Stimulated activated CD4-positive, alpha-beta T cell treated with anti-CD3 and anti-CD28 coated beads, Interleukin-4, amount 100 ng/mL, for 4 hours (primary cell): ENCODE measurements at regions not wholly inside any gene's neighbourhood (a gene's known extent, or its start where the extent isn't known, plus 50 kb on each side); places are given as distances from the start of the nearest gene placed in this dataset.

Experiments used
- DNase-seq, 2 experiments: peaks; one replicate each; pipeline ENCODE4 v3.0.0-alpha.2; 2020

DNA sequence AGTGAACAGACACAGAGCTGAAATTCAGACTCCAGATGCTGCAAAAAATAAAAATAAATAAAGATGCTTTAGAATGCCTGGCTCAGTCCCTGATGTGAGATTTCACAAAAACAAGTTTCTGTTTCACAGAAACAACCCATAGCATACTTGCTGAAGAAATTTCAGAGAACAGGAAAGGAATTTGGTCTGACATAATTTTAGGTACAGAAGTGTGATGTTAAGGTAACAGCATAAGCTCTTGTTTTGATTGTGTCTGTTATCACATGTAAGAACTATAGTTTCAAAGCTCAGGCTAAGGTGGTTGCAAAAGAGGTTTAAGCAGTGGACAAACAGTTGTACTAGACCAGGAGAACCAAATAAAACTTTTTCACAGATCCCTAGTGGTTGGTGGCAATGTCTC is 152.1 kb downstream of the PTGER3 start:
- no peak for DNase-seq

DNA sequence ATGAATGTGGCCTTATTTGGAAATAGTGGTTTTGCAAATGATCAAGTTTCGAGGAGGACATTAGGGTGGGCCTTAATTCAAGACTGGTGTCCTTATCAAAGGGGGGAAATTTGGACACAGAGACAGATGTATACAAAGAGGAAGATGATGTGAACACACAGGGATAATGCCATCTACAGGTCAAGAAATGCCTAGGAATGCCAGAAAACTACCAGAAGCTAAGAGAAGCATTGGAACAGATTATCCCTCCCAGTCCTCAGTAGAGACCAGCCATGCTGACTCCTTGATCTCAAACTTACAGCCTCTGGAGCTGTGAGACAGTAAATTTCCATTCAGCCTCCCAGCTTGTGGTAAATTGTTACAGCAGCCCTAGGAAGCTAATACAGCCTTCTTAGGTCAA is 151.4 kb downstream of the PTGER3 start:
- no peak for DNase-seq

DNA sequence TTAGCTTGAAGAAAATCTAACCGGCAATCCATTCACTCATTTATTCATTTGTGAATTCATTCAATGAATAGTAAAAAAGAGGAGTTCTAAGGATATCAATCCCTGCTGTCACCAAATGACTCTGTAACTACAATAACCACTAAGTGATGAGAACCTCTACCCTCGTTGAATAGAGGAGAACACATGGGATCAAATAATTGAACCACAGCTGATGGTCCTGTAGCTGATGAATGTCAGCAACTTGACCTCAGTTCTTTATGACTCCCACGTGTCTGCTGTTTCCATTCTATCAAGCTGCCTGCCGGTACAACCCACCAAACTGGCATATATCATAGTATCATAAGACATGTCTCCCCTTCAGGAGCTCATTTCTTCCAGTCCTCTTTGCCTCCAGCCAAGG is 150.3 kb downstream of the PTGER3 start:
- no peak for DNase-seq

DNA sequence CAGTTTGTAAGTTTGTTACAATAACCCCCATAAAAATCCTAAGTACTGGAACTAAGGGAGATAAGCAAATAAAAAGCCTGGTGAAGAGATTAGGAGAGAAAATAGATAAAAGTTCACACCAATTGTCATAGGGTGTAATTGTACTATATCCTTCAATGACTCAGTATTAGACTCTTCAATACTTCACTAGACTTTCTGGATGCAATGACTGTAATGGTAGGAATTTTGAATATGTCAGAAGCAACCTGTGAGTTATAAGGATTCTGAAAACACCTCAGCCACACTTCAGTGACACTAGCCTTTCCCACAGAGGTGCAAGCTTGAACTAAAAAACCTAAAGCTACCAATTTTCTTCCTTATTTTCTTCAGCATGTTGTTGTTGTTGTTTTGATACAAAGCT is 147.9 kb downstream of the PTGER3 start:
- DNase-seq = no peak

DNA sequence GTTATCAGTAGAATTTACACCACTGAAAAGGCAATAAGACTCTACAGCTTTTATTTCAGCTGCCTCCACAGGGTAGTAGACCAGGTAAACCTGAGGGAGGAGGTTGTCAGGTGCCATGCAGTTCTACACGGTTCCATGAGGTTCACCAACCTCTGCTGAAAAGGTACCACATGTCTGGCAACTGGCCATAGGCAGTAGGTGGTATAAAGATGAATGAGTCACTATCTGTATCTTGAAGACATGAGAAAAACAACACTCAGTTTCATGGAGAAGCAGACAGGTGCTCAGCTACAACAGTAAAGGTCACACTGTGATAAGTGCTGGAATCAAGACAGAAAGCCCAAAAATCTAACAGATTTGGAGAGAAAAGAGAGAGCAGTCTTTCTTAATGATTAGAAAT is 145.4 kb downstream of the PTGER3 start:
- no peak for DNase-seq

DNA sequence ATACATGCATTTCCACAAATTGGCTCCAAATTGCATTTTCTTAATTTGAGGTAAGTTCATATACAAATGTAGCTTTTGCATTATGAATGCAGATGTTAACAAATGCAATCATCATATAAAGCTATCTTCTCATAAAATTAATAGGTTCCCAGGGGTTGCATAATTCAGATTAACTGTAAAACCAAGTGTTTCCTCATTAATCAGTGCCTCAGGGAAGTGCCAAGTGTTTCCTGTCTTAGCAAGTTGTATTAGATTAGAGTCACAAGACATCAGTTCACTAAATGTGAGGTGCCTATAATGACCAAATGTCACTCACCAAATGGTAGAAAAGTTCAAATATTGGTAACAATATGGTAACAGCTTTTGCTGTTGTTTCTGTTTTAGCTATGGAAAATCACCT is 140.8 kb downstream of the PTGER3 start:
- no peak for DNase-seq

DNA sequence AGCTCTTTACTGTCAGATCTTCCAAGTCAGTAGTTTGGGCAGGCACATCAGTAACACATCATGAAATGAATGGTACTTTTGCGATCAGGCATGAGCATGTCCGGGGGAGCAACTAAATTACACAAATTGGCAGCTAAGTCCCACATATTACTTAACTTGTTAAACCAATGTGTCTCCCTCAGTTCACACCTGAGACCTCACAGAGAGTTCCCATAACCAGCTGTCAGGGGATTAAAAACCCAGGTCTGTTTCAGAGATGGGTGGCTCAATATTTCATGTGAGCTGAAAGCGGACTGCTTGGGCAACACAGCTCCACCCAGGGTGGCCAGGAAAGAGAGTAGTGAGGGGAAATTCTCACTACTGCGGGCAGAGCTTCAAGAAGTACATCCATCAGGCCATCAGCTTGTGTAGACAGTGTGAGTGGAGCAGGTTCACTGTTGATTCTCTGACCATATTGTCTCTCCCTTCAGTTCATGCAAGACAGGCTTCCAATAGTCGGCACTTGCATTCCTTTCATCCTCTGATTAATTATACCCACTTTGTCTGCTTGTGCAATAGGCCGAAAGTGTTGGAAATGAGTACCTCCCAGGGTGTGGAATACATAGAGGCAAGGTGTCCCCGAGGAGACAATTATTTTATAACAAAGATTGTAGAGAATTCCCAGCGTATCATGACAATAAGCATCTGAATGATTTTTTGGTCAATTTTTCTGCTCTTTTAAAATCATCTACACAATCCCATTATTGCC is 139.9 kb downstream of the PTGER3 start:
- no peak for DNase-seq

DNA sequence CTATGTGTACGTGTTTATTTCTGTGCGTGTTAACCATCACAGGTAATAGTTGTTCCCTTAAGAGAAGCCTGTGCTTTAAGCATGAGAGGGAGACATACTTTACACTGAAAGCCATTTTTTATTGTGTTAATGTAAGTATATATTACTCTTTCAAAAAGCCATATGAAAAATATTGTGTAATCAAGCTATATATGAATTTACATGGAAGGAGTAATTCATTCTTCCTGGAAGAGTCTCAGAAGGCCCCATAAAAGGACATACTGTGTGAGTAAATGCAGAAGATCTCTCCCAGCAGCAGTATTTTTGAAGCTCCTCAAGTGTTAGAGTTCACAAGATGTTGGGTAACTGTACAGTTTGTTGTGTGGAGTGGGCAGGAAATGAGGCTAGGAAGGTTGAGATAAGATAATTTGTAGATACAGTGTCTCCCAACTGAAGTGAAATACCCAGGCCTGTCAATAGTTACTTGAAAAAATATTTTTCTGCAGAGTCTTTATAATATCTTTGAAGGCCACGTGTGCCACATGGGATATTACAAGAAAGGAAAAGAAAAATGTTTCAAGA is 138.3 kb downstream of the PTGER3 start:
- no peak for DNase-seq

DNA sequence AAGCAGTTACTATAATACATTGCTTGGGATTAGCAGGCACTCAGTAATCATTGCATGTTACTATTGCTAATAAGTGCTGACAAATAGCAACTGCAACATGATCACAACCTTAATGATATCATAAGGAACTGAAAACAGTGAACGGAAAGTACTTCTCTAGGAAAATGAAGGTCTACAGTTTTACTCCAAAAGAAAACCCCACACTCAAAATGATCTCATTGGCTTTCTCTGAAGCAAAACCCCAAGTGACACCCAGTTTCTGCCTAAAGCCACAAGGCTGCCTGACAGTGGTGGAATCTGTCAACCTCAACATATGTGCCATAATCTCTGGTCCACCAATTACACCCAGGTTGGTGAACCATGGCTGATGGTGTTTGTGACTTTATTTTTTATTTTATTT is 137.6 kb downstream of the PTGER3 start:
- no peak for DNase-seq

DNA sequence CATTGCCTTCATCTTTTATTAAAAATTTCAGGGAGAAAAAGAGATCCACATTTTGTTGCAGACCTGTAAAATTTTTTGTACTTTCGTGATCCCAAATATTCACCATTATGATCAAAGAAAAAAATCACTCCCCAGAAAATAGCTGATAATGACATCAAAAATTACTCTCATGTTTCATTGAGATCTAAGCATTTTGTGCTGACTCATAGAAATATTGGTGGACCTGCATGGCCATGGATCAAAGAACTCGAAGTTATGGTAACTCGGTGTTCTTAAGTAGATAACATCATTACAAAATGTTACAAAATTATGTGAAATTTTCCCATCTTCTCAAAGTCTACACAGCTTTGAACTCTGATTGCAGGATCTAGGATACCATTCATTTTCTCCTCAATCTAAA is 135.8 kb downstream of the PTGER3 start:
- no peak for DNase-seq

DNA sequence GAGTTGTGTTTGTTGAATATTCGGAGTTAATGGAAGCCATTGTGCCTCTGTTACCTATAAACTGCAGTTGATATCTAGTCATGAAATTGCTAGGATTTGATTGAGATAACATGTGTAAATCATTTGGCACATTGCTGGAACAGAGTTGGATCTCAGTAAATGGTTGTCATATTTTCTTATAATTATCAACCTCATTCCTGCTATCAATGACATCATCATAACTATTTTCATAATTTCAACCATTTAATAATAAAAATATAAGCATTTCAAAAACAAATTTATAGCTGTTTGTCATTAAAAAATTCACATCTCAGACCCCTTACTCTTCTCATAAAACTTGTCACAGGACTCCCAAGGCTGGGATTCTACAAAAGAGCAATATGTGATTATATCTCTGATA is 133.4 kb downstream of the PTGER3 start:
- no peak for DNase-seq

DNA sequence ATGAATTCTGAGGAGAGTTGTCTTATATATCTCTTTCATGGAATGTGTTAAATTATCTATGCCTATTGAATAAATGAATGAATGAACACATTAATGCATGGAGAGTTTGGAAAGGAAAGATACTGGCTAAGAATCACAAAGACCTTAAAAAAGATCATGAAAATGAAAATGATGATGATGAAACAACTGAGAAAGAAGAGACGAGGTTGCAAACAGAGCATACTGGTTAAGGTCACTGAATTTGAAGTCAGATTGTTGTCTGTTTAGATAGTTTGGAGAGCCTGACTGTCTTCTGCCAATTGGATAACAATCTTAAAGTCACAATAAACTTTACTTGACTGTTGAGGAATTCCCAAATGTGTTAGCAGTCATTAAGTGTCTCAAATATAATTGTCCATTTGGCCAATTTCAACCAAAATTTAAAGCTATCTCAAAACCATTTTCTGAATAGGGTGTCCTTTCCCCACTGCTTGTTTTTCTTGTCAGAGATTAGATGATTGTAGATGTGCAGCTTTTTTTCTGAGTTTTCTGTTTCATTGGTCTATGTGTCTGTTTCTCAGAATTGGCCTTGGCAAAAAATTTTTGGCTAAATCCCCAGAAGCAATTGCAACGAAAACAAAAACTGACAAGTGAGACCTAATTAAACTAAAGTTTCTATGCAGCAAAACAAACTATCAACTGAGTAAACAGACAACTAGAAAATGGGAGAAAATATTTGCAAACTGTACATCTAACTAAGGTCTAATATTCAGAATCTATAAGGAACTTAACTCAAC is 132.2 kb downstream of the PTGER3 start:
- DNase-seq = no peak

DNA sequence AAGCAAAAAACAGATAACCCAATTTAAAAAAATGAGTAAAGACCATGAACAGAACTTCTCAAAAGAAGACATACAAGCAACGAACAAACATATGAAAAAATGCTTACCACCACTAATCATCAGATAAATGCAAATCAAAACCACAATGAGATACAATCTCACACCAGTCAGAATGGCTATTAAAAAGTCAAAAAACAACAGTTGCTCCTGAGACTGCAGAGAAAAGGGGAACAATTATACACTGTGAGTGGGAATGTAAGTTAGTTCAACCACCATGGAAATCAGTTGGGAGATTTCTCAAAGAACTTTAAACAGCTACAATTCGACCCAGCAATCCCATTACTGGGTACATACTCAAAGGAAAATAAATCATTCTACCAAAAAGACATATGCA is 131.6 kb downstream of the PTGER3 start:
- no peak for DNase-seq

DNA sequence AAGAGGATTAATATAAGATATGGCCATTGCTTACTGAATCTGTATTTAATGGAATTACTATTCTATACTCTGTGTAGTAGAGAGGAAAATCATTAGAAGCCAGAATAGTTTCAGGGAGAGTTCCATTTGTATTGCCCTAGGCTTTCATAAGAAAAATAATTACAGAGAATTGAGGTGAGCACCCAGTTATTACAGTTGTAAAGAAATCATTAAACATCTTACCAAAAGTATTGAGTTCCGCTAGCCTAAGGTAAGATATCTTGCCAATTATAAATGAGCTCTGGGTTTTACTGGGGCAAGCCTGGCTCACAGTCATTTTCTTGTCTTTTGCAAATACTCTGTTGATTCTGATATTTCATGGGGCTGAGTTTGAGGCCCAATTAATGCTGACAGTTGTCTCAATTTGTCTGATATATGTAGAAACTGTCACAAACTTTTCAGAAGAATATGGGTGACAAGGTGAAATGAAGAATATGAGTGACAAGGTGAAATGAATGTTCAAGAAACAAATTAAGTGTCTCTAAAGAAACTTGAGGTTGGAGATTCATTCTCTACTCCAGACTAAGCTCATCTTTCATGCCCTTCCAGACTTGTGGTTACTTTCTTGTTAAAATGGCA is 127.8 kb downstream of the PTGER3 start:
- no peak for DNase-seq
